GM21619 (cell line): ENCODE measurements at regions not wholly inside any gene's neighbourhood (a gene's known extent, or its start where the extent isn't known, plus 50 kb on each side); places are given as distances from the start of the nearest gene placed in this dataset.

Experiments used
- ATAC-seq: cut with Tn5 transposase; IDR thresholded peaks from one replicate; pipeline ENCODE4 v1.9.1; 2021; ENCODE audit not compliant: unreplicated experiment

GRCh38 chr12:127656266-127656665 lies 610.7 kb upstream of the TMEM132C start:
- no peak for ATAC-seq

DNA sequence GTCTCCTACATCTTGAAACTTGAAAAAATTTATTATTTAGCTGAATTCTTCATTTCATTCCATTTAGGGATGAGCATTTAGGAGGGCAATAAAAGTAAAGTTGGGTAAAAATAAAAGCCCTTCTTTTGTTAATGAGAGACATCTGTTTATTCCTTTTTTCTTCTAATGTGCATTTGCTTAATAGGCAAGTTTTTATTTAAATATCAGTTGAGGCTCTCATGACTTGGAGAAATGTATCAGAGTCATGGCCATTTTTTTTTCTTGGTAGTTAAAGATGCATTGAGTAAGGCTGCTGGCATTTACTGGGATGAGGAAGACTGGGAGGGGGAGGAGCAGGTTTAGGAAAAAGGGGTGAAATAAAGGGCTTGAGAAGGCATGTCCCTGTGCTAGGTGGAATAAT lies 609.9 kb upstream of the TMEM132C start:
- no peak for ATAC-seq

DNA sequence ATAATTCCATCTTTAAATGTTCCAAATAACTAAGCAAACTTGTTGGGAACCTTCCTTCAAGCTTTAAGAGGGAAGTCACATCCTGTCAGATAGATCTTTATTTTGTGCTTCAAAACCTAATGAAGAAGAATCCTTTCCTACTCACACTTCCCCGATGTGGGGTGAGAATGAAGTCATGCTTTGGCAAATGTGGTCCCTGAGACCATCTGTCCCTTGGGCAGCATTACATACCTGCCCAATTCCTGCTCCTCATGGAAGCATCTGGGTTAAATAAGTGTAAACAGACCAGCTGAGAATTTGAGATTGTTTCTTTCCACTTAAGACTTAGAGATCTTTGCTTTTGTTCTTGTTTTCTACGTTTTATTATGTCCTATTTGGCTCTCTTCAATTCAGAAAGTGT lies 606.0 kb upstream of the TMEM132C start:
- ATAC-seq = no peak

- no peak for ATAC-seq
Observed at GRCh38 chr12:127663716-127664115, 603.3 kb upstream of the TMEM132C start.

DNA sequence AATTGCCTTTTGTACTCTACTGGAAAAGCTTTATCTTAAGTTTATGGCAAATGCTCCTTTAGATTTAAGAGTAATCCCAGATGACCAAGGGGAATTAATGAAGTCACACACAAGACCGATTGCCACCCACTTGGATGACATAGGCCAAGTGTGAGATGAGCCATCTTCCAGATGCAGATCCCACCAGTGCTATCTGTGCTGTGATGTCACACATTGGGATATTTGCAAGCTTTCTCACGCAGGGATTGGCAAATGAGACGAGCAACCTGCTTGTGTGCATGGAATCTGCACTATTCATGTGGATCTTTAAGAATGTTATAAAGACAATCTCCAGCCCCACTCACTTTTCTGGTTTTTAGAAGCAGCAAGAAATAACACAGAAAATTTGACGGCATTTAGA lies 602.1 kb upstream of the TMEM132C start:
- no peak for ATAC-seq

DNA sequence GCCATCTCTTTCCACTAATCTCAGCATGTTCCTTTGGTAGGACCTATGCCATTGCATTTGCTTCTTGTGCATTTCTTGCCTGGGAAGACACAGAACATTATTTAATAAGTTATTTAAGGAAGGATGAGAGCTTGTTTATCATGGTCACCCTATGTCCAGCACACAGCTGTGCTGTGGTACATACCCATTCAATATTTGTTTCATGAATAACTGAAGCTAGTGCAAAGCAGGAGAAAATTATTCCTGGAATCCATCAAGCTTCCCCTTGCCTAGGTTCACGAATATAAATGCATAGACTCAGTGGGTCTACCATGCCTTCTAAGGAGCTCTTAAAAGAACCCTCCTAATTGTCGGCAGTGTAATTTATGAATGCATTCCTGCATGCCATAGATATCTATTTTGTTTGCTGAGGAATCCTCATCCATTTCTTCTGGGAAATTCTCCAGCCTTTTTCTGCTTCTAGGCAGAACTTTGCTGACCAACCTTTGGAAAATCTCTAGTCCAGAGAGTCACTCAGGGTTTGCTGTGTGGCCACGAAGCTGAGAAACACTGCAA lies 599.8 kb upstream of the TMEM132C start:
- no peak for ATAC-seq

- no peak for ATAC-seq
Observed at GRCh38 chr12:127670294-127670693, 596.7 kb upstream of the TMEM132C start.

- ATAC-seq = no peak
Observed at GRCh38 chr12:127670796-127671195, 596.2 kb upstream of the TMEM132C start.

DNA sequence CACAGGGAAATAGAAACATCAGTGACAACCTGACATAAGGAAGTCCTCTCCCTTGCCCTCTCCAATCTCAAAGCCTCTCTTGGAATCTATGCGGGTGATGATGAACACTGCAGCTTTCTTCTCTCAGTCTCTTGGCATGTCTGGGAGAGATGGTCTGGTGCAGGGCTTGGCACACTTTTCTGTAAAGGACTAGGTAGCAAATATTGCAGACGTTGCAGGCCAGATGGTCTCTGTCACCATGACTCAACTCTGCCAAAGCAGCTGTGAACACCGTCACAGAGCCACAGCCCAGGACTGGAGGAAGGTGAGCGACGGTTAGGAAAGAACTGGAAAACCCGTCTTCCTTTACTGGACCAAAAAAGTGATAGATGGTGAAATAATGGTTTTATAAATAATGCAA lies 591.0 kb upstream of the TMEM132C start:
- ATAC-seq = no peak

- no peak for ATAC-seq
Observed at GRCh38 chr12:127677537-127678131, 589.3 kb upstream of the TMEM132C start.

DNA sequence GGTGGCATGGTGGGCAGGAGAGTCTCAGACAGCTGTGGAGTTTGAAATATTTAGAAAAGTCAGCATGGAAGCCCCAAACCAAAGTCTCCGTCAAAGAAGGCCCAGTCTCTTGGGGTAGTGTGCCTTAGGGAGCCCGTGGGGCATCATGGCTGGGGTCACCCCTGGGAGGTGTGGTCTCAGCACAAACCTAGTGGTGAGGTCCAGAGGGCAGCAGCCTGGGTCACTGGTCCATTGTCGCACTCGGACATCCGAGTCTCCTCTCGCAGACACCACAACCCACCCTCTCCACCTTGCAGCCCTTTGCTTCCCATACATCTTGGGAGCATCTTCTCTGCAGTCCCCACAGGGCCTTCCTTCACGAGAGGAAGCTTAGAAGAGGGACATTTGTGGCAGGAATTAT lies 588.0 kb upstream of the TMEM132C start:
- no peak for ATAC-seq

- no peak for ATAC-seq
Observed at GRCh38 chr12:127680516-127680915, 586.5 kb upstream of the TMEM132C start.

- no peak for ATAC-seq
Observed at GRCh38 chr12:127681151-127681754, 585.7 kb upstream of the TMEM132C start.

GRCh38 chr12:127685491-127685890 lies 581.5 kb upstream of the TMEM132C start:
- ATAC-seq = no peak

GRCh38 chr12:127685931-127686330 lies 581.0 kb upstream of the TMEM132C start:
- ATAC-seq = no peak

DNA sequence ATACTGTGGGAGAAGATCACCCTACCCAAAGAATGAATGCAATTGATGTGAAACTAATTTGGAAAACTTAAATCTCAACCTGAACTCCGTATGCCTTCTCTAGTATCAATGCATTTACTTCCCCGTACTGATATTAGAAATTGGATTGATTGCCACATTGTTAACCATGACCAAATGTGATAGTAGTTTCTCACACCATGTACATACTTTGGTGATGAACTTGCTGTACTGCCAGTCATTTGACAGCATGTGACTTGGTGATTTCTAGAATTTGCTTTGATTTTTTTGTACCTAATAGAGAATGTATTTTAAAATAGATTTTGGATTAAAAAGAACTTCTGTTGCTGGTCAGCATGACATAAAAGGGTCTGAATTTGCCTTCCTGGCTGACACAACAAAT lies 579.8 kb upstream of the TMEM132C start:
- no peak for ATAC-seq

- ATAC-seq = no peak
Observed at GRCh38 chr12:127688906-127689428, 578.0 kb upstream of the TMEM132C start.

DNA sequence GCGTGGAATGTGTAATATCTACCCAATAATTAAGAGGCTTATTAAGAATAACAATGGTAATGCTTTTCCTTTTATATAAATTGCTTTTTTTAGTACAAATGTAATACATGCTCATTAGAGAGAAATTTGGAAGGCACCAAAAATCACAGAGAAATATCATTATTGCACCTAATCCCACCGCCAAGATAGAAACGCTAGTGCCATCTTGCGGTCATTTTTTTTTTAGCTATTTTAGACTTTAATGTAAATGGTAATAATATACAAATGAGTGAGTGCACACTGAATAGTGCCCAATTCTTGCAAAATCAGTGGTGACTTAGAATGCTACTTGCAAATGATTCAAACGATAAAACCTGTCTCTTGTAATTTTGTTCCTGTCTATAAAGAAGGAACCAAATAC lies 576.8 kb upstream of the TMEM132C start:
- ATAC-seq = no peak

- ATAC-seq = no peak
Observed at GRCh38 chr12:127696963-127697362, 570.0 kb upstream of the TMEM132C start.

- ATAC-seq = no peak
Observed at GRCh38 chr12:127703026-127703425, 563.9 kb upstream of the TMEM132C start.

DNA sequence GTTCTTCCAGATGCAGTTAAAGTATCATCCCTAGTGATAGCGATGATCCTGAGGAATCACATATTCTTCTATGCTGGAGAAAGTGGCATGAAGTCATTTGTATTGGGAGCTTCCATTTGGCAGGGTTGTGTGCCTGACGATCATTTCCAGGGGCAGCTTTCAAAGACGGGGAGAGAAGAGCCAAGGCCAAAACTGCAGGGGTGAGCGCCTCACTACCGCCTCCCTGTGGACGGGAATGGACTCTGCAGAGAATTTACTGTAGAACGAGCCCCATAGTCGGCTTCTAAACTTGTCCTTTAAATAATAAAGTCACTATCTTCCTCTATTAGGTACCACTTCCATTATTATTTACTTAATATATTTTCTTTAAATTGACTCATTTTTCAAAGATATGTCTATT lies 555.9 kb upstream of the TMEM132C start:
- ATAC-seq = no peak

DNA sequence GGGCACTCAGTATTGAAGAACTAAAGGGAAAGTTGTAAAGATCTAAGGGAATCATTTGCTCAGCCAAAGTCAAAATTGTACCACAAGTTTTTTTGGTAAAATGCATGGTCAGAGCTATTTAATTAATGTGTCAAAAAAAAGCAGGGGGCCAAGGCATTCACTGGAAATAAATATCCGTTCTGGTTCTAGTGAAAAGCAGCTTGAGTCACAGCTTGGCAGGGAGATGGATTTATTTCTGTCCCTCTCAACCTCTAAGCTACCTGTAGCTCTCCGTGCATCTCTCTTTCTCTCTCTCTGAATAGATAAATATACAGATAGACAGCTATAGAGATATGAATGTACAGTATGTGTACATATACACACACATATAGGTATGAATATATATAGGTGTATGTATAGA lies 554.4 kb upstream of the TMEM132C start:
- no peak for ATAC-seq

- ATAC-seq = no peak
Observed at GRCh38 chr12:127716166-127716565, 550.8 kb upstream of the TMEM132C start.
